T-helper 1 cell treated with Interleukin-12 subunit alpha and Interleukin-12 subunit beta and Interleukin-4 antibody, amounts not matched to agents 30 μg/mL and 1 μg/mL, for 36 hours (primary cell): ENCODE measurements at regions not wholly inside any gene's neighbourhood (a gene's known extent, or its start where the extent isn't known, plus 50 kb on each side); places are given as distances from the start of the nearest gene placed in this dataset.

Experiments
- H3K27ac Mint-ChIP-seq: one replicate; pipeline ENCODE4 v1.8.0; 2021; ENCODE audit warnings: mild to moderate bottlenecking, mixed read lengths
- H3K27me3 Mint-ChIP-seq: one replicate; pipeline ENCODE4 v1.8.0; 2021; ENCODE audit warnings: low read depth, mixed read lengths
- H3K36me3 Mint-ChIP-seq: one replicate; pipeline ENCODE4 v1.8.0; 2021; ENCODE audit warnings: low read depth, mixed read lengths
- H3K4me1 Mint-ChIP-seq: one replicate; pipeline ENCODE4 v1.8.0; 2021; ENCODE audit warnings: low read depth, mixed read lengths
- H3K4me3 Mint-ChIP-seq: one replicate; pipeline ENCODE4 v1.8.0; 2021; ENCODE audit warnings: mild to moderate bottlenecking, moderate library complexity, mixed read lengths
- H3K9me3 Mint-ChIP-seq: one replicate; pipeline ENCODE4 v1.8.0; 2021; ENCODE audit warnings: mixed read lengths

DNA sequence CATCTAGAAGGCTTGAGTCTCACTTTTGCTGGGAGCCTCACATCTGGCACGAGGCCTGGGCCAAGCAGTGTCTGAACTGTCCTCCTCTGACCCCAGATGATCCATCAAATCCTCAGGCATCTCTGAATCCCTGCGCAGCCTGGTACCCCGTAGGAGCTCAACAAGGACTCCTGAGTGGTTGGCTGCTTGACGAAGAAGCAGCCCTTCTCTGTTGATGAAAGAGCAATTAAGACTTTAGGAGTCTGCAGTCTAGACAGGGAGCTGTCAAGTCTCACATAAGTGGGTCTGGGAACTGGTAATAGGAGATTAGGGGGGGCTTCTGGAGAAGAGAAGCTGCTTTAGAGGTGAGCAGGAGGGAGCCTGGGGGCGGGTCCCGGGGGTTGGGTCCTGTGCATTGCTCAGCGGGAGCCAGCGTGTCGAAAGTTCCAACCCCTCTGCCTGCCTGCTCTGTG, 326.0 kb downstream of the RPS24 start:
- no peaks in the 10 kb centered on the region for H3K27me3 Mint-ChIP-seq
- no peak overlapping the region for H3K27ac Mint-ChIP-seq
- H3K9me3 Mint-ChIP-seq = no peaks in the 10 kb centered on the region
- no peak overlapping the region for H3K4me3 Mint-ChIP-seq
- peaks cover 2% of the 10 kb centered on the region for H3K36me3 Mint-ChIP-seq
- peaks cover 18% of the 10 kb centered on the region for H3K4me1 Mint-ChIP-seq

- Mint-ChIP-seq H3K9me3 (no peaks in the 10 kb centered on the region), H3K27me3 (no peaks in the 10 kb centered on the region), H3K4me3 (no peak overlapping the region), H3K27ac (no peak overlapping the region), H3K4me1 (peaks cover 18% of the 10 kb centered on the region), H3K36me3 (peaks cover 2% of the 10 kb centered on the region)
Observed at GRCh38 chr10:78360284-78360683, 326.6 kb downstream of the RPS24 start.

GRCh38 chr10:78361031-78361430, 327.4 kb downstream of the RPS24 start:
- Mint-ChIP-seq H3K36me3 (peaks cover 2% of the 10 kb centered on the region), H3K27me3 (no peaks in the 10 kb centered on the region), H3K9me3 (no peaks in the 10 kb centered on the region), H3K27ac (peak overlapping the region; percentile 38), H3K4me1 (peaks cover 18% of the 10 kb centered on the region), H3K4me3 (no peak overlapping the region)

- peak overlapping the region; percentile 80 for H3K27ac Mint-ChIP-seq
Observed at GRCh38 chr10:78362406-78363022, 328.9 kb downstream of the RPS24 start.

DNA sequence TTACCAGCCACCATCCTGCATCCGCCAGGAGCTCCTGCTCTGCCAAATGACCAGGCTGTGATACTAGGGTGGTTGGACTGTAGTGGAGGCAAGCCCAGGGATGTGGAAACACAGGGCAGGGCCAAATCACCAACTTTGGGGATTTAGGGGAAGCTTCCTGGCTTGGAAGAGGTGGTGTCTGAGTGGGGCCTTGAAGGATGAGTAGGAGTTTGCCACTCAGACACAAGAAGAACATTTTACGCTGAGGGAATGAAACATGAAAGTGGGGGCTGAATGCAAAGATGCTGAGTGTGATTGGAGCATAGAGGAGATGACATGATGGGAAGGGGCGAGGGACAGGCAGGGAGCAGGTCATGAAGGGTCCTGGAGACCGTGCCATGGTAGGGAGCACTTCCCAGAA, 329.5 kb downstream of the RPS24 start:
- H3K4me3 Mint-ChIP-seq = no peak overlapping the region
- peaks cover 18% of the 10 kb centered on the region for H3K4me1 Mint-ChIP-seq
- H3K27ac Mint-ChIP-seq = no peak overlapping the region
- H3K36me3 Mint-ChIP-seq = peaks cover 2% of the 10 kb centered on the region
- no peaks in the 10 kb centered on the region for H3K27me3 Mint-ChIP-seq
- H3K9me3 Mint-ChIP-seq = no peaks in the 10 kb centered on the region

More at GRCh38 chr10:78362406-78363022, 328.9 kb downstream of the RPS24 start:
- H3K36me3 Mint-ChIP-seq = peaks cover 2% of the 10 kb centered on the region
- H3K9me3 Mint-ChIP-seq = no peaks in the 10 kb centered on the region
- H3K27me3 Mint-ChIP-seq = no peaks in the 10 kb centered on the region
- H3K4me1 Mint-ChIP-seq = peaks cover 18% of the 10 kb centered on the region
- peak overlapping the region; percentile 41 for H3K4me3 Mint-ChIP-seq

DNA sequence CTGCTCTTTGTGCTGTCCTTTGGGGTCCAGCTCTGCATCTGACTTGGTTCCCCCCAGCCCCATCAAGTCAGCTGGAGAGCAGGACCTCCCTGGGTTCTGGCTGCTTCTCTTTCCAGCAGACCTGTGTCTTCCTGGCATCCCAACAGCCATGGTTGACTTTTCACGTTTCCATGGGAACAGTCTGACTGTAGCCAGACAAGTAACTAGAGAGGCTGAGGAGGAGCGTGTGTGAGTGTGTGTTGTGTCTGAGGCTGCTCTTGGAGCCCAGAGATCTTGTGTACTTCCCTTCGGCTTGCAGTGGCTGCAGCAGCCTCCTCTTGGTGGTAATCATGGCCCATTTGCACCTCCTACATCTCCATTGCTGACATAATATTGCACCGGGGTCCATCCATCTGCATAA, 332.0 kb downstream of the RPS24 start:
- H3K27ac Mint-ChIP-seq = no peak overlapping the region
- H3K9me3 Mint-ChIP-seq = no peaks in the 10 kb centered on the region
- H3K27me3 Mint-ChIP-seq = no peaks in the 10 kb centered on the region
- no peak overlapping the region for H3K4me3 Mint-ChIP-seq
- H3K4me1 Mint-ChIP-seq = peaks cover 18% of the 10 kb centered on the region
- H3K36me3 Mint-ChIP-seq = peaks cover 2% of the 10 kb centered on the region

DNA sequence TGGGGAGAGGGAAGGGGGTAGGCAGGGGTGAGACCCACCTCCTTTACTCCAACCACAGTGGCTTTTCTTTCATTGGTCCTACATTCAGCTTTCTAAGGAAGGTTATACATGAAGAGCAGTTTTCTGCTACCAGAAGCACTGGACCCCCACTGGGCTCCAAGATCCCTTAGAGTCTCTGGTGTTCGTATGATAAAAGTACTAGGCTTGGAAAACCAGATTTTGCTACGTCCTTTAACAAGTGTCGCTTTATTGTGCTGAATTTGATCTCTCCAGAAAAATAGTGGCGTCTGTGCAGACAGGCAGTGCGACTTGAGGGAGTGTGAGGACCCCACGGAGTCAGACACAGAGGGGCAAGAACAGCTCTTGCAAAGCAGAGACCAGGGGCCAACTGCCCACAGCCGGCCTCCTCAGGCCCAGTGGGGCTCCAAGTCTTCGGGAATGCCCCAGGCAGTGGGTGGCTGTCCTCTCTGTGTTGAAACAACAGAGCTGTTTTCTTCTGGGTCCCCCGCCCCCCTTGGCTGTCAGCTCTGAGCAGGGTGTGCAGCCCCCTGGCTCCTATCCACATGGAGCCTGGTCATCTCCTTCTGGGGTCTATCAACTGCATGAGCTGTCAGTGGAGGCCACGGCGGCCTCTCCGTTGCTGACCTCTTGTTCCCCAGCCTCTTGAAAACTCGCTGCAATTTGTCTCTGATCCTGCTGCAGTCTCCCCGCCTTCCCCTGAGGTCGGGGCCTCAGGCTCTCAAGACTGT, 333.2 kb downstream of the RPS24 start:
- Mint-ChIP-seq H3K27me3 (no peaks in the 10 kb centered on the region), H3K27ac (no peak overlapping the region), H3K4me3 (no peak overlapping the region)

DNA sequence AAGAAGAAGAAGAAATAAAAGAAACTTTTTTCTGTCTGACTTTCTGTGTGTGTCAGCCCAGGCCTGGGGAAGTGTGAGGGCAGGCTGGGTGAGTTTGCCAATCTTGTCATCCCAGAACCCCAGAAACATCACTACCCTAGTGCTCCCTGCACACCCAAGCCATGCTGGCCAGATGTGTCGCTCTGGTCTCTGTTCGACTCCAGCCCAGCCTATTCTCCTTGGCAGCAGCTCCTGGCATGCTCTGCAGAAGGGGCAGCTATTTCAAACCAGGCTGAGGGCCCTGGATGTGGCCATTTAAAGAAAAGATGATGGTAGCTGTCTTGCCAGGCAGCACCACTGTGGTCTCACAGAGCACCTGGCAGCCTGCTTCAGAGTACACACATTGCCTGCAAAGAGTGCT, 334.1 kb downstream of the RPS24 start:
- H3K27ac Mint-ChIP-seq = no peak overlapping the region

More for the DNA sequence above, 333.2 kb downstream of the RPS24 start:
- Mint-ChIP-seq H3K4me1 (peaks cover 9% of the 10 kb centered on the region), H3K36me3 (peaks cover 2% of the 10 kb centered on the region), H3K9me3 (no peaks in the 10 kb centered on the region)

DNA sequence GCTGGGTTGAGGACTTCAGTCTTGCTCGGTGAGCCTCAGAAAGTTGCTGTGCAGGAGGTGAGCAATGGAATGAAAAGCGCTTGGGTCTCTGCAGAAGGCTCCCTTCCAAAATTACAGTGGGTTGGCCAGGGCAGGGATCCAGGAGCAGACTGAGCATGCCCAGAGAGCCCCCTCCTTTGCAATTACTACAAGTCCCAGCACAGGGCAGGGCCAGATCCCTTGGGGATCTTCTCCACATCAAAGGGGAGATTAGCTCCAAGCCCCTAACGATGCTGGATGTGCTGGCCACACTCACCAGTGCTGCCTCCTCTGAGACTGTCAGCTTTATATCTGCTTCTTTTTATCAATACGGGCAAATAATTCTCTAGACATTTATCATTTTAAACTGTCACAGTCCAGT, 337.5 kb downstream of the RPS24 start:
- Mint-ChIP-seq H3K27ac (no peak overlapping the region), H3K36me3 (no peaks in the 10 kb centered on the region), H3K27me3 (no peaks in the 10 kb centered on the region), H3K4me3 (no peak overlapping the region), H3K9me3 (no peaks in the 10 kb centered on the region), H3K4me1 (no peaks in the 10 kb centered on the region)

More for the DNA sequence above, 334.1 kb downstream of the RPS24 start:
- H3K36me3 Mint-ChIP-seq = no peaks in the 10 kb centered on the region
- no peaks in the 10 kb centered on the region for H3K9me3 Mint-ChIP-seq
- H3K27me3 Mint-ChIP-seq = no peaks in the 10 kb centered on the region
- no peak overlapping the region for H3K4me3 Mint-ChIP-seq
- no peaks in the 10 kb centered on the region for H3K4me1 Mint-ChIP-seq

GRCh38 chr10:78372806-78373205, 339.1 kb downstream of the RPS24 start:
- Mint-ChIP-seq H3K27ac (no peak overlapping the region), H3K9me3 (no peaks in the 10 kb centered on the region), H3K4me3 (no peak overlapping the region), H3K4me1 (no peaks in the 10 kb centered on the region), H3K36me3 (no peaks in the 10 kb centered on the region), H3K27me3 (no peaks in the 10 kb centered on the region)

DNA sequence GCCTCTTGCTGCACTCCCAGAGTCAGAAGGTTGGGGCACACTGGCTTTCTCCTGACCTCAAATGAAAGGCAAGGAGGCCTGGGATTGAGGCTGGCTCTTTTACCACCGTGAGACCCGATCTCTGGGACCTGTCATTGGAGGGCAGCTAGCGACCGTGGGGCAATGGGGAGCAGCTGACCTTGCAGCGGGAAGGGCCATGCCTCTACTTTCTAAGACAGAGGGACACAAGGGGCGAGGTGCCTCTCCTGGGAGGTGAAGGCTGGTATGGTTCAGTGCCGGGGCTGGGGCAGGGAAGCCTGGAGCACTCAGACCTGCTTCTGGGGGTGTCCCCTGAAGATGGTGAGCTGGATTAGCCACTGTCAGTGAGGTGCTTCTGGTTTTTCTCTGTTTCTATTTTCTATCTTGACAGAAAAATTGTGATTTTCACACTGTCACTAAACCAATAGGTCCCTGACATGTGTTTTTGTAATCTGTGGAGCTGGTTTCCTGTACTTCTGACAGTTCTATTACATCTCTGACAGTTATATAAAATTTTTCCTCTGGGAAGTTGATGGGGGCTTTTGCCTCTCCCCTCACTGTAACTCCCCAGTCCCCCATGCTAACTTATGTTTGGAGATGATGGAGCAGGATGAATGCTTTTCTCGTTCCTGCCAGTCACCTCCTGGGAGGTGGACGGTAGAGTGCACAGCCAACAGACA, 340.8 kb downstream of the RPS24 start:
- Mint-ChIP-seq H3K36me3 (no peaks in the 10 kb centered on the region), H3K27me3 (no peaks in the 10 kb centered on the region), H3K27ac (no peak overlapping the region), H3K9me3 (no peaks in the 10 kb centered on the region), H3K4me3 (no peak overlapping the region), H3K4me1 (no peaks in the 10 kb centered on the region)

- H3K9me3 Mint-ChIP-seq = no peaks in the 10 kb centered on the region
- H3K36me3 Mint-ChIP-seq = no peaks in the 10 kb centered on the region
- no peaks in the 10 kb centered on the region for H3K27me3 Mint-ChIP-seq
- no peak overlapping the region for H3K27ac Mint-ChIP-seq
- no peak overlapping the region for H3K4me3 Mint-ChIP-seq
- no peaks in the 10 kb centered on the region for H3K4me1 Mint-ChIP-seq
Observed at GRCh38 chr10:78375854-78376785, 342.5 kb downstream of the RPS24 start.

DNA sequence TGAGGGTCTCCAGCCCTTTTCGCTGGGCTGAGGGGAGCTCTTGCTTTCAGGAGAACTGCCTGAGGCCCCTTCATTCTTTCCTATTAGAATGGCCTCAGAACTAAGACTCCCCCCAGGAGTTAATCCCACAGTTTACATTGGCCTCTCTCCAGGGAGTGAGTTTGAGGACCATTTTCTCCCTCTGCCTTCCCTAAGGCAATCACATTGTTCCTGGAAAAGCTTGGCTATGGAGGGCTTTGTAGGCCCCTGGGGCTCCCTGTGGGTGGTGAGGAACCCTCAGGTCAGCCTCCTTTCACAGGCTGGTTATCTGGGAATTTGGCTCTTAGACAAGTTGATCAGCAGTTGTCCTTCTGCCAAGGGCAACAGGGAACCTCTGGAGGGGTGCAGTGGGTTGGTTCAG, 343.7 kb downstream of the RPS24 start:
- Mint-ChIP-seq H3K4me1 (no peaks in the 10 kb centered on the region), H3K9me3 (no peaks in the 10 kb centered on the region), H3K36me3 (no peaks in the 10 kb centered on the region), H3K4me3 (no peak overlapping the region), H3K27me3 (no peaks in the 10 kb centered on the region), H3K27ac (no peak overlapping the region)

GRCh38 chr10:78378192-78378591, 344.5 kb downstream of the RPS24 start:
- no peaks in the 10 kb centered on the region for H3K36me3 Mint-ChIP-seq
- H3K27me3 Mint-ChIP-seq = no peaks in the 10 kb centered on the region
- no peak overlapping the region for H3K4me3 Mint-ChIP-seq
- no peaks in the 10 kb centered on the region for H3K9me3 Mint-ChIP-seq
- no peak overlapping the region for H3K27ac Mint-ChIP-seq
- no peaks in the 10 kb centered on the region for H3K4me1 Mint-ChIP-seq
